SK-N-SH treated with all-trans-retinoic acid at 6 μM for 48 hours (cell line): ENCODE measurements at regions not wholly inside any gene's neighbourhood (a gene's known extent, or its start where the extent isn't known, plus 50 kb on each side); places are given as distances from the start of the nearest gene placed in this dataset.

Source experiments
- ATAC-seq: fragments of 200-7000 bp; cut with Tn5 transposase; 3 replicates; pipeline ENCODE4 v1.9.1; 2020; ENCODE audit warnings: mild to moderate bottlenecking, moderate library complexity
- BACH2 ChIP-seq: fragments of 250-450 bp; sonication (Bioruptor Pico); IDR thresholded peaks from 2 replicates; pipeline ENCODE4 v1.9.0; 2021; ENCODE audit warnings: mild to moderate bottlenecking, borderline replicate concordance
- ZNF565 ChIP-seq: fragments of 450-650 bp; formaldehyde crosslinking; conservative IDR thresholded peaks from 2 replicates; pipeline ENCODE4 v1.5.0; 2020; ENCODE audit warnings: low read depth, mild to moderate bottlenecking, moderate library complexity

DNA sequence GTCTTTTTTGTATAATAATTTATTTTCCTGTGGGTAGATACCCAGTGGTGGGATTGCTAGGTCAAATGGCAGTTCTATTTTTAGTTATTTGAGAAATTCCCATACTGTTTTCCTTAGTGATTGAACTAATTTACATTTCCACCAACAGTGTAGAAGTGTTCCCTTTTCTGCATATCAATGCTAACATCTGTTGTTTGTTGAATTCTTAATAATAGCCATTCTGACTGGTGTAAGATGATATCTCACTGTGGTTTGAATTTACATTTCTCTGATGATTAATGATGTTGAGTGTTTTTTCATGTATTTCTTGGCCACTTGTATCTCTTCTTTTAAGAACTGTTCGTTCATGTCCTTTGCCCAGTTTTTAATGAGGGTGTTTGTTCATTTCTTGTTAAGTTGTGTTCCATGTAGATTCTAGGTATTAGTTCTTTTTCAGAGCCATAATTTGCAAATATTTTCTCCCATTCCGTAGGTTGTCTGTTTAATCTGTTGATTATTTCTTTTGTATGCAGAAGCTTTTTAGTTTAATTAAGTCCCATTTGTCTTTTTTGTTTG lies 713.3 kb upstream of the EPHA6 start (continued):
- TF ChIP-seq ZNF565: no peak
- TF ChIP-seq, all 23 proteins: peak for 0

DNA sequence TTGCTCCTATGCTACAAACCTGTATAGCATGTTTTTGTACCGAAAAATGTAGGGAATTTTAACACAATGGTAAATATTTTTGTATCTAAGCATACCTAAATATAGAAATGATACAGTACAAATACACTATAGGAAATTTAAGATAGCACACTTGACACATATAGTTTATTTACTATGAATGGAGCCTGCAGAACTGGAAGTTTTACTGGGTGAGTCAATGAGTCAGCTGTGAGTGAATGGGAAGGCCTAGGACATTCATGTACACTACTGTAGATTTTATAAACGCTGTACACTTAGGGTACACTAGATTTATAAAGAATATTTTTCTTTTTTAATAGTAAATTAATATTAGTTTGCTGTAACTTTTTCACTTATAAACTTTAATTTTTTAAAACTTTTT lies 707.7 kb upstream of the EPHA6 start:
- no peak for TF ChIP-seq BACH2 (CRISPR knock-in tag)
- no peak for ATAC-seq
